ENCODE measurements at regions not wholly inside any gene's neighbourhood (a gene's known extent, or its start where the extent isn't known, plus 50 kb on each side); places are given as distances from the start of the nearest gene placed in this dataset.

DNA sequence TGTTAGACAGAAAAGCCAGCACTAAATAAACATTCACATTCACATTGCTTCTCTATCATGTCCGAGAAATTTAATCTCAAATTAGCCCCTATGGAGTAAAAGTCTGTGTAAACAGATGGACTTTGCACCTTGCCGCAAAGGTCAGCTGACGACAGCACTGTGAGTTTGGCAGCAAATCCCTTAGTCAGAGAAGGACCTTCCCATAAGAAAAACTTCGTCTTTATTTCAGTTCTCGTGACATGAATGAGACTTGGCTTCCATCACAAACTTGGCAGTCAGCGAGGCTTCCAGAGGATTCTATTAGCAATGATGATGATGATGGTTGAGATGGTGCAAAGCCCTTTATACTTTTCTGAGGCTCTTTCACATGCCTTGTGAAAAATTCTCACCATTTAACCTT, 133.7 kb upstream of the IFNGR1 start:
- no peak for DNase-seq

DNA sequence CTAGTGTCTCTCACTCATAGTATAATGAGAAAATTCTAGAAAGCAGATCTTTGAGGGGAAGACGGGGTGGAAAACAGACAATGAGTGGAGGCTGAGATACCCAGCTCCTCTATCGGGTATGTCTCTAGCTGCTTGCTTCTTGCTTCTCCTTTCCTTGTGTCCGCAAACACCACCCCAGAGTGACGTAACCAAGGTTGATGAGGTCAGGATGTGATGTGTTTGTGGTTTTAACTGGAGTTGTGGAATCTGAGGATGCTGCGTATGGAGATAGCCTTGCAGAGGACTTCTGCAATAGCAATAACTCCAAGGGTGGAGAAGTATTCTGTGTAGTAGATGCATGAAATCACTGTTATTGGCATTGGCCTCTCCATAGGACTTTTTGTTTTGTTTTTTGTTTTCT, 132.7 kb upstream of the IFNGR1 start:
- DNase-seq = no peak

DNA sequence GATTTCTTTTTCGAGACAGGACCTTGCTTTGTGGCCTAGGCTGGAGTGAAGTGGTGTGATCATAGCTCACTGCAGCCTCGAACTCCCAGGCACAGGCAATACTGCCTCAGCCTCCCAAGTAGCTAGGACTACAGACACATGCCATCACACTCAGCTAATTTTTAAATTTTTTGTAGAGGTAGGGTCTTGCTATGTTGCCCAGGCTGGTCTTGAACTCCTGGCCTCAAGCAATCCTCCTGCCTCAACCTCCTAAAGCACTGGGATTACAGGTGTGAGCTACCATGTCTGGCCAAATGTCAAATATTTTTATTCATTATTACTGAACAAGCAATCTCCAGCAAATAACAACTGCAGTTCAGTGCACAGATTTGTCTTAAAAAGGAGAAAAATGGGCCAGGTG, 131.7 kb upstream of the IFNGR1 start:
- DNase-seq = no peak

DNA sequence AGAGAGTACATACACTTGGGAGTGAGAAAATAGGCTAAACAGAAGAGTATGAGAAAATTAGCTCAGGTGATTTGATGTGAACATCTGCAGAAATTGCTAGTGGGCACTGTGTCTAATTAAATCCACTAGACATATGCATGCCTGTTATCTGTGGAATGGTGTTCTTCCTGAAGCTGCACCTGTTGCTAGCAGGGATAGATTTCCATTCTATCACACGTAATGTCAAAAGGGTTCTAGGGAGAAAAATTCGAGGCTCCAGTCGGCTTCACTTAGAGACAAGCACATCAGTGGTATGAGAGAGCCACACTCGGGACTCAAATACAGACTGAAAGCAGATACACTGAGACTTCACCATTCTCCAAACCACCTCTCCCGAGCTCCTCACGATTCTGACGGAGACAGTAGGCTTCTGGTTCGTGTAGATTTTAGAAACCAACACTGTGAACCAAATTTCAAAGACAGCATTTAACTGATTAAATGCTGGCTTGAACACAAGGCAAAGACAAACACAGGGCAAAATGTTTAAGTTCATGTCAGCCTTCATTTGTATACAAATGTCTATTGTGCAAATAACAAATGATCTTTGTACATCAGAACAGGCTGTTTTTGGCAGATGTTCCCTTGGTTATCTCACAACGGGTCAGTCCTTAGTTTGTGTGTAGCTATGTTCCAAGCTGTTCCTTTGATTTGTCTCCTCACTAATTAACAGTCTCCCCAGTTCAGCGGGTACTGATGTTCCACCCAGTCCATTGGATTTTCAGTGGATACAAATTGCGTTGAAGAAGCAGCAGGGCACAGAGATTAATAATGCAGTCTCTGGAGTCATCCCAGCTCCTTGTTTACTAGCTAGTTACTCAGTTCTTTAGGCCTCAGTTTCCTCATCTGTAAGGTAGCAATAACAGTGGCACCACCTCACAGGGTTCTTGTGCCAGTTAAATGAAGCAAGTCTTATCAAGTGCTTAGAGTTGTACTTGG, 131.0 kb upstream of the IFNGR1 start:
- no peak for DNase-seq

DNA sequence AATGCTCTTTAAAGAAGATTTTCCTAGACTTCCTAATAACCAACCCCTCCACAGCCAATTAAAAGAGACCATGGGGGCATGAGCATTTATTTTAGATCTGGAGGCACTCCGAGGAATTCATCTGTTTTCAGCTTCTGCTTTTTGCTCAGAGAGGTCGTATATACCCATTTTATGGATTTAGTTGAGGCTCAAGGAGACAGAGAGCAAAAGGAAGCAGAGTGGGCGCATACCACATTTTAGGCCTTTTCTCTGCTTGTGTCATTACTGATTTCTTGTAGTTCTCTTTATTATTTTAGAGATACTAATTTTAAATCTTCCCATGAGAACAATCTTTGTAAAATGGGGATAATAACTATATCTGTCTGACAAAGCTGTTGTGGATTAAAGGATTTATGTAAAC, 129.6 kb upstream of the IFNGR1 start:
- no peak for DNase-seq

DNA sequence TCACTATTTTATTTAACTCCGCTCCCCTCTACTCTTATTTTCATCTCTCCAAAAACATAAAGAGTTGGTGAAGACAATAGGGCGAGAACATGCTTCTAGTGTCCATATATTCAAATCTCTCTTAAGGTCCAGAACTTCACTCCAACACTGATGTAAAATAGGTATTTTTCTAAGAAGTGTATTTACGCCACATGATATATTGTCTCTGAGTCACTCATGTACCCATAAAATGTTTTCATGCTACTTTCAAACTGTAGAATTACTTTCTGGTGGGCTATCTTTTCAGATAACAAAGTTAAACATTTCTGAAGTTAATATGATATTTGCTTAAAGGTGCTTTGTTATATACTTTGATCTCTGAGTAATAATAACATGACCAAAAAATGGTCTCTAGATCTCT, 124.1 kb upstream of the IFNGR1 start:
- no peak for DNase-seq

DNA sequence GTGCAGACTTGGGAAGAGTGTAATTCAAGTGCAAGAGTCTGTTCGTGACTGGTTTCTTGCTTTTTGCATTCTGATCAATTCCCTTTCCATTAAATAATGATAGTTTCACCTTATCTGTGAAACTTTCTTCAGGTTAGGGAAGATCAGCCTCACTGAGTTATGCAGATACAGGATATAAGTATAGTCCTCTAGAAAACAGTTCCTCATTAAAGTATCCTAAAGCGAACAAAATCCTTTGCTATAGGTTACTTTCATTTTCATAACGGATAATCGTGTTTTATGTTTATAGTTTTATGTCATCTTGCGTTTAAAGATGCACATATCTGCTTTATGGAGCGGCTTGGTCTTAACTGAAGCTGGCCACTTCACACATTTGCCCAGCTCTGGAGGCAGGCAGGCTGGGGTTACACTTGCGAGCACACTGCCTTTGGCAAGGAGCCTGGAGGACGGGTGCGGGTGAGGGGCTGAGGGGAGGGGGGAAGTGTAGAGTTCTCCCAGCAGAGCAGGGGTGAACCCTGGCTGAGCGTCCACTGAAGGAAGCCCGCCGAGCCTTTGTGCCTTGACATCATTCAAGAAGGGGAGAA, 123.5 kb upstream of the IFNGR1 start:
- no peak for DNase-seq

DNA sequence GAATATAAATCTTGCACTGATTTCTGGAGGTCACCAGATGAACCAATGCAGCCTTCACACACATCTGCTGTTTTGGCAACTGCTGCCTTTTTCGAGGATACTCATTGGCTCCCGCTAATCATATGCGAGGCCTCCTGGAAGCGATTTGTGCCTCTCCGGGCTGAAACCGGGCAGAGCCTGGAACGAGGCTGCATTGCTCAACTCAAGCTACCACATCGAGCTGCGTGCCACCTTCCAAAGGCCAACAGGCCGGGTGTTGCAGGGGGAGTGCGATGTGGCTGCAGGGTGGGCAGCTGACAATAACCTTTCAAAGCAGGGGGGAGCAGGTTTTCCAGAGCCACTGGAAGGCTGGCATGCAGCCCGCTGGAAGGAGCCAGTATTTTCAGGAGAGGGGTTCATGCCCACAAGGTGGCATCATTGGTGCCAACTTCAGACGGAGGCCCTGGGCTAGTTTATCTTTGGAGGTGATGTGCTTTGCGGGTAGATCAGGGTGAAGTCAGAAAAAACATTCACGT, 122.6 kb upstream of the IFNGR1 start:
- DNase-seq = peak; percentile 83

DNA sequence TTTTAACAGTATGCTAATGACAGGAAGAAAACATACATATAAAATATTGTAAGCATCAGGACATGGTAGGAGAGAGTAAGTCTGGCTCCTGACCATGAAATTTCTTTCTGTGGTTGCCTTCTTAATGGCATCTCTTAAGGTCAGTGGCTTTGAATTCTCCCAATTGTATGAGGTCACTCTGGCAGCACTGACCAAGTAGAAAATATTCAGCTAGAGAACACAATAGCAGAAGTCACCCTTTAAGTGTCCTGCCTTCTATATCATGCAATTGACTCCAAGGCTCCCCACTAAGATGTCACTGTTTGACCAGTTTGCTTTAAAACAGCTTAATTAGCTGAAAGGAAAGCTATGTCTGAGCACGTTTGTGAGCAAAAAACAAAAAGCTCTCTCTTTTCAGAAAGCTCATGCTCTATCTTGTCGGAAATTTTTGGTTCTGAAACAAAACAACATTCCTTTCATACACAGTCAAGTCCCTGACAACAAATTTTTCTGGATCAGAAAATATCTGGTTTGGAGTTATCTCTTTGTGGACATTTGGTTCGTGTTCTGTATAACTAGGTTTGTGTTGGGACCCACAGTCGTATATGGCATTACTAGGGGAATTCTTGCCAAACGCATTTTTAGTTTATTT, 120.9 kb upstream of the IFNGR1 start:
- DNase-seq = no peak

DNA sequence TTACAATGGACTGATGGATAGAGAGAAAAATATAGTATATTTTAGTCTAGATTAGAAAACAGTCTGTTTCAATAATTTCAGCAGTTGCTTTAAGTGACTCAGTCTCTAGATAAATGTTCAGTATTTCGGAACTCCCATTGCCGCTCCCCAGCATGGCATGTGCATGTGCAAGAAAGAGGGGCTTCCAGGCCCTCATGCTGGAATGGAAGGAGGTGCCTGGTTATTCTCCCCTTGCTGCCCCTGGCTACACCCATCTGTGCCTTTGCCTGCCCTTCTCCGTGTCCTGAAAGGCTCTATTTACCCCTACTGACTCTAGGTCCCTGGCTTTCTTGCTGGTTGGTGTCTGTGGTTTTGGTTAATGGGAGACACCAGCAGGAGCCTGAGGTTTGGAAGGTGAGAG, 115.7 kb upstream of the IFNGR1 start:
- DNase-seq = no peak

DNA sequence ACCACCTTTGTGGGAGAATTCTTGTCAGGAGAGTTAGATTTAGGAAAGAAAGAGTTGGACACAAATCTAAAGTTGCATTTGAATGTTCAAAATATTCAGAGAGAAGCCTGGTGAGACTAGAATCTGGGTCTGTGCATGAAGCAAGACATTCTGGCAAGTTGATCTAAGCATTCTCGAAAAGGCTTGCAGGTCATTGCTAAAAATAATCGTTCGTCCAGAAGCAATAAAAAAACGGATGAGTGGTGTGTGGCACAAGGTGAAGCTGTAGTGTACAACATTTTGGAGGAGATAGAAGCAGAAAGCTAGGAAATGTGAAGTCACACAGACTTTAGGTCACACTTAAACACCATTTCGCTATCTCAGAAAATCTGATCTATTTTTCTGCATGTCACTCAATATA, 114.9 kb upstream of the IFNGR1 start:
- DNase-seq = no peak

DNA sequence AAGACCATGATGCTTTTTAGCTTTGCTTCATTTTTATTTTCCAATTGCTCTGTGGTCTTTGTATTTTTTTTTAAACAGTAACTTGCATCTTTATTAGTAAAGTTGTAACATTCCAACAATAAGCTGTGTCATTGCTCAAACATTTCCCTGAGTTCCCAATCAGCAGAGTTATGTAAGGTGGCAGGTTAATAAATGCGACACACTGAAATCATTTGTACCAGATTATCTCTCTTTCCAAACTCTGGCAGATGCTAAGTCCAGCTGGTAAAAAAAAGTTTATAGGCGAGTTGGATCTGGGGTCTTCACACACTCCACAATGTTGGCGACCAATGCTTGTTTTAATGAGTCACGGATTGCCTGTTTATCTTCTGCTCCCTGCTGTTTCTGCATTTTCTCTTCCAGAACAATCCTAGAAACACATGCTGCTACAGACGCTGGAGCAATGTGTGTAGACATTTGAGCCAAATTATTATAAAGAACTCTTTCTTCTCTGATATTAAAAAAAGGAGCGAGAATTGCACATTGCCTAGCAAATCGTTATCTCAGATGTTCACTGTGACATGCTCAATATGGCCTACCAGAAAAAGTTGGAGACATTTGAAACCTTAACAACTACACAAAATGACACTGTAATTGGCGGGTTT, 113.6 kb upstream of the IFNGR1 start:
- DNase-seq = no peak

DNA sequence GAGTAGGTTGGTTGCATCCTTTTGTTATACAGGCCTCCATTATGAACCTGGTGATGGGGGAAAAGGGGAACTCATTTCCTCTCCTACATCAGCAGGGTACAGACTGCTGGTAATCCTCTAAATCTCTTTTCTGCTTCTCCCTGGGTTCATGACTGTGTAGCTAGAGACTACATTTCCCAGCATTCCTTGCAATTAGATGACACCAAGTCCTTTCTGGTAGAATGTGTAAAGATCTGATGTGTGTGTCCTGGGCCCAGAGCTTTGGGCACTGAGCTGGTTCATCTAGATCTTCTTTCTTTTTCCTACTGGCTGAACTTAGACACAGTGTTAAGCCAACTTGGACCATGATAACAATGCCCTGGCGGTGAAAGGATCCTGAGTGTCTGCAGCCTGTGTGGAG, 104.7 kb upstream of the IFNGR1 start:
- DNase-seq = no peak

DNA sequence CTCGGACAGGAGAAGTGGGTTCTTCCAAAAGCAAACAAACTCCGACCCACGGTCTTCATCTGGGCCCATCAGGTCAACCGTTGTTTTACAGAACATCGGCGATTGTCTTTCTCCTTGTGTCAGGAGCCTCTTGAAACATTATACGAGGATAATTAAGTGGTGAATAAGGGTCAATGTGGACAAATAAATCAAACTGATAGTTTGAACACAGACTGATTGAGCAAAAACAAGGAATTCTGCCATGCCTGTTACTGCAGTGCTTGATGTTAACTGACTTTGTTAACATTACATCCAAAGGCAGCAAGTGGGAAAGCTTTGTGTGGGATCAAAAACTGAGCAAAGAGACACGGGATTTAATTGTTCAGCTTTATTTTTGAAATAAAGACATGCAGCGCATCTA, 101.1 kb upstream of the IFNGR1 start:
- no peak for DNase-seq

DNA sequence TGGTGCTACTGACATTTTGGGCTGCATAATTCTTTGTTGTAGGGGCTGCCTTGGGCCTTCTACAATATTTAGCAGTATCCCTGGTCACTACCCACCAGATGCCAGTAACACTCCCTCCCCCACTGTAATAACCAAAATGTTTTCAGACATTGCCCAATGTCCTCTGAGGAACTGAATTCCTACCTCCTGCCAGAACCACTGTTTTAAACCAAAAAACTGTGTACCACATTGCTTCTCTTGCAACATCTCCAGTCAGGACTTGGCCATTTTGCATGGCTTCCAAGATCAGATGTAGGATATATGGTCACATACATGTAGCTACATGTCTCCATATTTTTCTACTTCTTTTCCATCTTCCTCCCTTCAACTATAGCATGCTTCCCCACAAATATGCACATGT, 97.4 kb upstream of the IFNGR1 start:
- no peak for DNase-seq

DNA sequence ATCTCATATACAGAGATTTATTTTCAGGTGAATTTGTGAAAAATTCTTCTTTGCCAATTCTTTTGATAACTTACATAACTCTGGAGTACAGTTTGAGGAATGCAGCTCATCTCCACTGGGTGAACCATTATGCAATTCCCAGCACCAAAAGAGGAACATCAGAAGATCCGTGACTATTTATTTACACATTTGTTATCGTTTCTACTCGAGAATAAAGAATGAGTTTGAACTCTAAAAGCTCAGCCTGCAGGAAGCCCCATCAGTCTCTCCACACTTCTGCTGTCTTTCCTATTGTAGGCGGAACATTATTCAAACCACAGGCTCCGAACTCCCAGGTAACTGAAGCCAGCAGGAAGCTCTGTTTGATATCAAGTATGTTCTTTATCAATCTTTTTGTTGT, 95.9 kb upstream of the IFNGR1 start:
- no peak for DNase-seq

DNA sequence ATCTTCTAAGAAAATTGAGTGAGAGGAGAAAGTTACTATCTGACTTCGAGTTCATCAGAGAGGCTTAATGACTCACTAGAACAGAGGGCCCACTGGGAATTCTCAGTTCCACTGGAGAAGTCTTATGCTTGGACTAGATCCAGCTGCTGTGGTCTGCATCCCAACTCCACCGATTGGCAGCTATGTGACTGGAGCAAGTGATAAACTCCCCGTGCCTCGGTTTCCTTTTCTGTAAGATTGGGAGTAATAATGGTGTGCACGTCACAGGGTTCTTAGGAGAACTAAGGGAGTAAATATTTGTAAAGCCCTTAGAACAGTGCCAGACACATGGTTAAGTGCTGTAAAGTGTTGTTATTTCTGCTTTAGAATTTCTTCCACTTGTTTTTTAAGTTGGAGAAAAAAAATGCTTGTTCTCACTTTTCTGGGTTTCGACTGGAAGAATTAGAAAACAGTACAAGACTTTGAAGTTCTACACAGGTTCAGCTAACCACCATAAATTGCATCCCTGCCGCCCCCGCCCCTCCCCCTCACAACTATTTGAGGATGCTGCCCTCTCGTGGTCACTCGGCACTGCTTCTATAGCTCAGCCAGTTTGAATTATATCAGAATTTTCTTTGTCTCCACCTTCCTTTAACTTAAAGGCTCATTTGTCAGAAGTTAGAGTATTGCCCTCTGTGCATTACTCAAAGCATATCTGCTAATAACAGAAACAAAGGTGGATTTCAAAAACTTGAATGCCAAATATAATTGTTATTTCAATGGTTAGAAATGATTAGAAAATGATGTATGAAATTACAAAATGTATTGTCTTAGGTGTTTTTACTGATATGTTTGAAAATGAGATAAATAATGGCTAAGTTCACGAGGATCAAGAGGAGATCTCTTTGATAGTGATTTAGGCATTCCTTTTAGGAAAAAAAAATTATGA, 95.0 kb upstream of the IFNGR1 start:
- DNase-seq = peak; percentile 49

DNA sequence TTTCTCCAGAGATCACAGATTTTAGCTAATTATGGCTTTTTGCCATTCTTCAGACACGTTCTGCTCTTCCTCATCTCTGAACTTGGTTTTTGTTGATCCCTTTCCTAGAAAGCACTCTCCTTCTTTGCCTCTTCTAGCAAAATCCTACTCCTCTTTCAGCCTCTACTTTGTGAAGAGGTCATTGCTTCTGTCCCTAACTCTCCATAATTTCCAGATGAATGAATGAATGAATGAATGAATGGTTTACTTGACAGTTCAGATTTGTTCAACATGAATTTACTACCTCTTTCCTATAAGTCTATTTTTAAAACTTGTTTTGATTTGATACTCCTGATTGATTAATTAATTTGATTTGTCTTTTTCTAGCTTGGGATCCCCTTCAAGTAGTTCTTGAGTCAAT, 94.0 kb upstream of the IFNGR1 start:
- DNase-seq = no peak

DNA sequence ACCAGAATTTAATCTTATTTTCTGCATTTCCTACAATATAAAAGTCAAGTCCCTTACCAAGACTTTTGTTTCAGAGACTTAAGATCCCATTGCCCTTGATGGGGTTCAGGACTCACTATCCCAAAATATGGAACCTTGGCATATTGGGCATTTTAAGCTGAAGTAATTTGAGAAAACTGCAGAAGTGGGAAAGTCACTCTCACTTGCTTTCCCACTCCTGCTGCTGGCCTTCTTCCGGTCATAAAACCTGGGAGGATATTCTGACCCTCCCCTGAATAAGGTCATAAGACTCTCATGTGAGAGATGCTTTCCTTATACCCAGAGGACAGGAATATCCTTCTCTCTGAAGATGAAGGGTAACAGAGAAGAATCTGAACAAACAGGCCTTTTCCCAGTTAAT, 92.8 kb upstream of the IFNGR1 start:
- no peak for DNase-seq

DNA sequence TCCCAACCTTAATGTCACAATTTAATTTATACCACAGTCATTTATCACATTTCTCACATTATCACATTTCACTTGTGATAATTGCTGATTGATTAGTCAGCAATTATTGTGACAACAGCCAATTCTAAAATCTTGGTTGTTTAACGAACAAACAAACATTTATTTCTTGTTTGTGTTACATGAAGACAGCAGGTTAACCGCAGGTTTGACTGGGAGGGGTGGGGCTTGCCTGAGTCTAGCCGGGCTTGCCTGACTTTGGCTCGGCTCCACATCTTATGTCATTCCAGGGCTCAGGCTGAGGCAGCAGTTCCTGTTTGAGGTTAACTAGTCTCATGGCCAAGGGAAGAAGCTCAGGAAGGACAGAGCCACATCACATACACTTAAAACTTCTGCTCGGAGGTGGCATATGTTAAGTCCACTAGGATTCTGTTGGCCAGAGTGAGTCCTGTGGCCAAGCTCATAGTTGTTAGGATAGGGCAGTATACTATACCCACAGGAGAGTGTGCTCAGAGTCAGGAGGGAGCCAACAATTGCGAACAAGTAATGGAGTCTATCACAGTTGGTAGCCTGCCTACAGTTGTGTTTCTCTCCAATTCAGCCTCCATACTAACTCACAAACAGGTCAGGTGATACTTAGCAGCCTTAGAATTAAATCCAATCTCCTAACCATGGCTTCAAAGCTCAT, 90.0 kb upstream of the IFNGR1 start:
- DNase-seq = no peak

DNA sequence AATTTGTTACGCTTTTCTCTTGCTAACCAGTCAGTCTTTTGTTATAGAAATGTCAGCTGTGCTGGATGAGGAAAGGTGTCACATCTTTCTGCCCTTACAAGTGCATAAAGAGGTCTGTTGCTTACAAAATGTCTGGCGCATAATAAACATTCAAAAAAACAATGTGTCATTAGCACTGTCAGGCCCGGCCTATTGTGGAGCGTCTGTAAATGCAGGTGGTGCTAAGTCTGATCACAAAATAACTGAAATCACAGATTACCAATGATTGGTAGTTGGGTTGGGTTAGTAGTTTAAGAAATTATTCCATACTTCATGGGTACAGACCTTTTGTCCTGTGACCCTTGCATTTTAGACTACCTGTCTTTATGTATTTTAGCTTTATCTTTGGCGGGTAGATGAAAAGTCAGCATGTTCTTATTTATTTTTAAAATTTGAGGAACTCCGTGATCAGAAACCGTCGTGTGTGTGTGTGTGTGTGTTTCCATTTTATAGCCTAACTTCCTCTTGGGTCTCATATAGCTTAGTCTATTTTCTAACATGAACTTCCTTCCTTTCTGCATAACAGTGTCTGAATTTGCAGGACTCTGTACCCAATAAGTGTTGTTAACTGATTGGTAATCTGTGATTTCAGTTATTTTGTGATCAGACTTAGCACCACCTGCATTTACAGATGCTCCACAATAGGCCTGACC, 88.1 kb upstream of the IFNGR1 start:
- DNase-seq = no peak

All from NCI-H1417 treated with DMSO at 0.1 percent for 48 hours (cell line).